ENCODE measurements at regions not wholly inside any gene's neighbourhood (a gene's known extent, or its start where the extent isn't known, plus 50 kb on each side); places are given as distances from the start of the nearest gene placed in this dataset.

DNA sequence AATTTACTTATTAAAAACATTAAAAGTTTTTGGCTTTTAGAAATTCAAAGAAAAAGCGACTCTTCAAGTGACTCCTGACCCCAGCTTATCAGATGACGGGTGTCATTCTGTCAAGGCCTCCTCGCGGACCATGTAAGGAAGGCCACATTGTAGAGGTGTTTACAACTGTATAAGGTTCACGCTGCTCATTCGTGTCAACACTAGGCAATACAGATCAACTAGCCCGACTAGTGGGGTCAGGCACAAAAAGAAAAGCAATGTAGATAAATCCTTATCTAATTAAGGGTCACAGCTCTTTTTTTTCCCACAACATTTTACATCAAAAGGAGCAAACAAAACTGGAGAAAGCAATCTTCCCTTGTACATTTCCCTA lies 207.5 kb upstream of the NR2F2 start:
- no peak overlapping the region for H2AK5ac ChIP-seq (ENCODE audit: low read depth, low read length)
- DNase-seq (ENCODE audit: low read depth in 1 of 2, low spot score in 2 of 2) (no peak), FAIRE-seq (no peak)
- H3K27me3 ChIP-seq (replicated peaks in 1 of 4; ENCODE audit: control insufficient read depth in 3 of 4, extremely low read depth in 1 of 4, insufficient read depth in 3 of 4, low read length in 3 of 4) = no peaks in the 10 kb centered on the region
- no peak overlapping the region for H3K4me2 ChIP-seq (ENCODE audit: insufficient read depth in 1 of 2, low read depth in 2 of 2, low read length in 2 of 2)
- no peak overlapping the region for H3K4ac ChIP-seq (replicated peaks; ENCODE audit: insufficient read length, low read depth, low read length)
- H3K23me2 ChIP-seq (ENCODE audit: low read depth, low read length) = no peaks in the 10 kb centered on the region
- ChIA-PET POLR2A (ENCODE audit: partially characterized antibody) (no interaction called here), CTCF (ENCODE audit: partially characterized antibody) (interaction anchor here (0.7 to 1.6 kb wide), 3 partner anchors 8 to 187 kb away, joined by 3 read pairs; no protein-coding TSS in a partner anchor)
- H2AFZ ChIP-seq (ENCODE audit: low read length) = no peak overlapping the region
- no peak overlapping the region for H2BK120ac ChIP-seq (replicated peaks; ENCODE audit: low read depth, low read length)
- no peak overlapping the region for H2BK15ac ChIP-seq (ENCODE audit: low read length)
- H3K4me1 ChIP-seq (replicated peaks in 1 of 4; ENCODE audit: control insufficient read depth in 3 of 4, insufficient read depth in 4 of 4, low read length in 3 of 4) = peaks cover 0 to 3% (median 0%) of the 10 kb centered on the region in 4 experiments; a peak in 1 of 7 replicates
- H3K18ac ChIP-seq (ENCODE audit: extremely low read depth, low read length) = no peak overlapping the region
- no peak overlapping the region for H4K5ac ChIP-seq (ENCODE audit: insufficient read length, low read depth, low read length)
- TF ChIP-seq SIRT6 (IDR thresholded peaks at IDR 0.05; ENCODE audit: low read length) (no peak), PHF8 (conservative IDR thresholded peaks at IDR 0.05; ENCODE audit: low read depth, low read length) (no peak), POLR2AphosphoS5 (IDR thresholded peaks at IDR 0.05; ENCODE audit: low read depth, low read length) (no peak)
- no peak overlapping the region for H4K8ac ChIP-seq (ENCODE audit: extremely low read depth, insufficient read depth, low read length)
- H3K79me1 ChIP-seq (ENCODE audit: low read depth, low read length) = no peaks in the 10 kb centered on the region
- no peak overlapping the region for H4K91ac ChIP-seq (replicated peaks; ENCODE audit: insufficient read length, low read length)
- no peak overlapping the region for H3K23ac ChIP-seq (ENCODE audit: insufficient read length)
- H3K27ac ChIP-seq (ENCODE audit: low read depth, low read length) = no peak overlapping the region
- no peak overlapping the region for H3K56ac ChIP-seq (replicated peaks; ENCODE audit: insufficient read length, low read depth, low read length)
- H3K36me3 ChIP-seq (ENCODE audit: control insufficient read depth in 2 of 4, insufficient read depth in 4 of 4, low read length in 3 of 4) = no peaks in the 10 kb centered on the region
- no peaks in the 10 kb centered on the region for H3K9me3 ChIP-seq (ENCODE audit: insufficient read depth in 2 of 2, low read depth in 1 of 2, low read length in 1 of 2)
- H2BK20ac ChIP-seq (ENCODE audit: low read length) = no peak overlapping the region
- no peak overlapping the region for H2BK12ac ChIP-seq (ENCODE audit: low read depth, low read length)
- H3K79me2 ChIP-seq (ENCODE audit: control insufficient read depth in 1 of 2, insufficient read depth in 2 of 2, low read length in 2 of 2) = no peaks in the 10 kb centered on the region
- H3K4me3 ChIP-seq (ENCODE audit: extremely low read depth in 1 of 4, insufficient read depth in 2 of 4, low read depth in 3 of 4, low read length in 4 of 4) = no peak overlapping the region
- no peaks in the 10 kb centered on the region for H4K20me1 ChIP-seq (replicated peaks in 1 of 2; ENCODE audit: control insufficient read depth in 1 of 2, insufficient read depth in 2 of 2, low read length in 2 of 2)
- 87% methylated on average over 7 of the region's 7 CpGs; no CpG with 5 or more reads in 1 of the 2 experiments for WGBS, 2 experiments (ENCODE audit: extremely low coverage in 1 of 2, insufficient coverage in 1 of 2, insufficient read length in 1 of 2, insufficient replicate concordance in 2 of 2, low coverage in 1 of 2, low lambda C conversion rate in 2 of 2, missing lambda C conversion rate in 1 of 2)
- H3K14ac ChIP-seq (ENCODE audit: insufficient read length) = no peak overlapping the region
- no peak overlapping the region for H3K9ac ChIP-seq (replicated peaks in 1 of 4; ENCODE audit: extremely low read depth in 1 of 4, low read depth in 3 of 4, low read length in 3 of 4)
- no peak overlapping the region for H2BK5ac ChIP-seq (ENCODE audit: low read depth, low read length)

Data from H1 (cell line).